Mesodermal cell (in vitro differentiated cells): ENCODE measurements at regions not wholly inside any gene's neighbourhood (a gene's known extent, or its start where the extent isn't known, plus 50 kb on each side); places are given as distances from the start of the nearest gene placed in this dataset.
"Not testable (repeated sequence)": the region's sequence is repeated elsewhere in the genome, so short reads cannot be mapped to it uniquely, and the experiment has no call there.

ENCODE experiments used
- H3K27ac ChIP-seq: 2 replicates; pipeline ENCODE4 v1.7.0; 2013; ENCODE audit warnings: mild to moderate bottlenecking, low read depth, low read length, moderate library complexity; ENCODE audit not compliant: severe bottlenecking
- H3K36me3 ChIP-seq: 2 replicates; pipeline ENCODE4 v1.7.1; 2013; ENCODE audit warnings: mild to moderate bottlenecking, low read length, moderate library complexity; ENCODE audit not compliant: control insufficient read depth, insufficient read depth
- H3K4me1 ChIP-seq: one replicate; pipeline ENCODE4 v1.7.1; 2013; ENCODE audit warnings: mild to moderate bottlenecking, low read length; ENCODE audit not compliant: insufficient read depth, control insufficient read depth, poor library complexity, severe bottlenecking
- H3K4me3 ChIP-seq: 2 replicates; pipeline ENCODE4 v1.7.0; 2013; ENCODE audit warnings: low read length, control low read depth, mild to moderate bottlenecking; ENCODE audit not compliant: insufficient read depth, poor library complexity, severe bottlenecking; ENCODE audit errors: extremely low read depth
- H3K9me3 ChIP-seq: 2 replicates; pipeline ENCODE4 v1.7.1; 2013; ENCODE audit warnings: mild to moderate bottlenecking, low read length, moderate library complexity; ENCODE audit not compliant: control insufficient read depth
- WGBS, 2 experiments: methylation state at CpG; one replicate each; pipeline ENCODE4 v1.1.5; 2013; ENCODE audit warnings: missing lambda C conversion rate in 2 of 2; ENCODE audit not compliant: insufficient coverage in 2 of 2; 5-methylcytosine and 5-hydroxymethylcytosine counted together

GRCh38 chr2:192952245-192952644, 757.5 kb upstream of the TMEFF2 start:
- Histone ChIP-seq H3K4me3 (no peak overlapping the region), H3K36me3 (no peaks in the 10 kb centered on the region), H3K27ac (no peak overlapping the region), H3K9me3 (no peaks in the 10 kb centered on the region), H3K4me1 (no peaks in the 10 kb centered on the region)
- WGBS, 2 experiments, result 83% methylated on average over 1 of the region's 2 CpGs; no CpG with 5 or more reads in 1 of the 2 experiments

GRCh38 chr2:192948316-192948715, 753.6 kb upstream of the TMEFF2 start:
- Histone ChIP-seq H3K36me3 (no peaks in the 10 kb centered on the region), H3K27ac (no peak overlapping the region), H3K4me1 (no peaks in the 10 kb centered on the region), H3K4me3 (no peak overlapping the region), H3K9me3 (no peaks in the 10 kb centered on the region)
- 86 to 88% methylated on average over 1 to 2 of the region's 3 CpGs for WGBS, 2 experiments

DNA sequence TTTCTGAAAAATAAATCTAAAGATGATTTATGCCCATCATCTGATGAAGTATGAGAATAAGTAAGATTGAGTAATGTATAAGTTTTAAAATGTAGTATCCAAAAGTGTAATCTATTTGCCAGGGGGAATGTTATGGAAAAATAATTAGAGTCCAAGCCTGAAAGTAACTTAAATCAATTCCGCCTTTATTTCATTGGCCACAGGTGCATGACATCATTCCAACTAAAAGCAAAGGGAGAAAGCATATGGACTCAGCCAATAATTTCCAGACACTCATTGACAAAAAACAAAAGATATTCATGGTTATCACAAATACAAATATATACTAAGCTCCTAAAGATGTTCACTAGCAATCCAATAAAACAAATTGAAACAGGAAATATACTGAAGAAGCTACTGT, 752.6 kb upstream of the TMEFF2 start:
- Histone ChIP-seq H3K9me3 (no peaks in the 10 kb centered on the region), H3K4me1 (no peaks in the 10 kb centered on the region), H3K4me3 (no peak overlapping the region), H3K27ac (no peak overlapping the region), H3K36me3 (no peaks in the 10 kb centered on the region)
- no CpG with 5 or more reads among the region's 1 CpG for WGBS, 2 experiments

GRCh38 chr2:192940767-192941166, 746.0 kb upstream of the TMEFF2 start:
- H3K27ac ChIP-seq, result no peak overlapping the region
- H3K36me3 ChIP-seq, result no peaks in the 10 kb centered on the region
- no peaks in the 10 kb centered on the region for H3K9me3 ChIP-seq
- H3K4me1 ChIP-seq, result no peaks in the 10 kb centered on the region
- H3K4me3 ChIP-seq, result no peak overlapping the region
- no CpG with 5 or more reads among the region's 1 CpG for WGBS, 2 experiments

DNA sequence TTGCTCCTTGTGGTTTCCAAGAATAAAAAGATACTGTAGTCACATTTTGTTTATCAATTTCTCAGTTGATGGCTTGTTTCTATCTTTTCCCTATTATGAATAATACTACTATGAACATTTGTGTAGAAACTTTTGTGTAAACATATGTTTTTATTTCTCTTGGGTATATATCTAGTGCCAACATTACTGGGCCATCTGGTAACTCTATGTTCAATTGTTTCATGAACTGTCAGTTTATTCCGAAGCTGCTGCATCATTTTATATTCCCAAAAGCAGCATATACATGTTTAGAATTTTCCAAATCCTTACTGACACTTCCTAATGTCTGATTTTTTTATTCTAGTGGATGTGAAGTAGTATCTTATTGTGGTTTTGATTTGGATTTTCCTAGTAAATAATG, 737.6 kb upstream of the TMEFF2 start:
- no peaks in the 10 kb centered on the region for H3K36me3 ChIP-seq
- no peaks in the 10 kb centered on the region for H3K9me3 ChIP-seq
- H3K27ac ChIP-seq, result no peak overlapping the region
- H3K4me1 ChIP-seq, result no peaks in the 10 kb centered on the region
- no CpG with 5 or more reads among the region's 1 CpG for WGBS, 2 experiments
- no peak overlapping the region for H3K4me3 ChIP-seq

DNA sequence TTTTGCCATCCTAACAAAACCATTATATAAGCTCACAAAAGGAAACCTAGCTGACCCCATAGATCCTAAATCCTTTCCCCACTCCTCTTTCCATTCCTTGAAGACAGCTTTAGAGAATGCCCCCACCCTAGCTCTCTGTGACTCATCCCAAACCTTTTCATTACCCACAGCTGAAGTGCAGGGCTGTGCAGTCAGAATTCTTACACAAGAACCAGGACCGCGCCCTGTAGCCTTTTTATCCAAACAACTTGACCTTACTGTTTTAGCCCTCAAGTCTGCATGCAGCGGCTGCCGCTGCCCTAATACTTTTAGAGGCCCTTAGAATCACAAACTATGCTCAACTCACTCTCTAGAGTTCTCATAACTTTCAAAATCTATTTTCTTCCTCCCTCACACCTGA, 726.9 kb upstream of the TMEFF2 start:
- 87 to 94% methylated on average over 2 to 4 of the region's 4 CpGs for WGBS, 2 experiments
- not testable (repeated sequence) for H3K9me3 ChIP-seq

GRCh38 chr2:192901446-192901845, 706.7 kb upstream of the TMEFF2 start:
- no peaks in the 10 kb centered on the region for H3K4me1 ChIP-seq
- no peak overlapping the region for H3K4me3 ChIP-seq
- no peak overlapping the region for H3K27ac ChIP-seq
- H3K36me3 ChIP-seq, result no peaks in the 10 kb centered on the region
- H3K9me3 ChIP-seq, result no peaks in the 10 kb centered on the region

More for the DNA sequence above, 726.9 kb upstream of the TMEFF2 start:
- H3K27ac ChIP-seq, H3K4me1 ChIP-seq, H3K4me3 ChIP-seq, H3K36me3 ChIP-seq: not testable (repeated sequence)

DNA sequence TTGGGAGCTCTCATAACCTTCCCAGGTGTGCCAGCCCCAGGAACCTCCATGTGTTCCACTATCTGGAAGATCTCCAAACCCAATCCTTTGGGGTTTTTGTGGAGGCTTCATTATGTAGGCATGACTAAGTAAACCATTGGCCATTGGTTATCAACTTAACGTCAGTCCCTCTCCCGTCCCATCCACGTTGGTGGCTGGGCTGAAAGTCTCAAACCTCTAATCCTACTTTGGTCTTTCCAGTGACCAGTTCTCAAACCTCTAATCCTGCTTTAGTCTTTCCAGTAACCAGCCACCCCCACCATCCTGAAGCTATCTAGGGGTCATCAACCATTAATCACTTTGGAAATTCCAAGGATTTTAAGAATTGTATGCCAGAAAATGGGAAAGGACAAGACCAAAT, 704.7 kb upstream of the TMEFF2 start:
- 81% methylated on average over 3 of the region's 3 CpGs; no CpG with 5 or more reads in 1 of the 2 experiments for WGBS, 2 experiments
- no peaks in the 10 kb centered on the region for H3K36me3 ChIP-seq
- no peak overlapping the region for H3K27ac ChIP-seq
- H3K4me3 ChIP-seq, result no peak overlapping the region
- no peaks in the 10 kb centered on the region for H3K4me1 ChIP-seq
- no peaks in the 10 kb centered on the region for H3K9me3 ChIP-seq

DNA sequence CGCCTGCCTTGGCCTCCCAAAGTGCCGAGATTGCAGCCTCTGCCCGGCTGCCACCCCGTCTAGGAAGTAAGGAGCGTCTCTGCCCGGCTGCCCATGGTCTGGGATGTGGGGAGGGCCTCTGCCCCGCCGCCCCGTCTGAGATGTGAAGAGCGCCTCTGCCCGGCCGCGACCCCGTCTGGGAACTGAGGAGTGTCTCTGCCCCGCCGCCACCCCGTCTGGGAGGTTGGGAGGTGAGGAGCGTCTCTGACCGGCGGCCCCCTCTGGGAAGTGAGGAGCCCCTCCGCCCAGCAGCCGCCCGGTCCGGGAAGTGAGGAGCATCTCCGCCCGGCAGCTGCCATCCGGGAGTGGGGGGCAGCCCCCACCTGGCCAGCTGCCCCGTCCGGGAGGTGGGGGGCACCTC, 699.2 kb upstream of the TMEFF2 start:
- H3K9me3 ChIP-seq, H3K36me3 ChIP-seq, H3K4me1 ChIP-seq, H3K27ac ChIP-seq, H3K4me3 ChIP-seq: not testable (repeated sequence)
- WGBS, 2 experiments, result 93 to 98% methylated on average over 9 to 16 of the region's 29 CpGs

DNA sequence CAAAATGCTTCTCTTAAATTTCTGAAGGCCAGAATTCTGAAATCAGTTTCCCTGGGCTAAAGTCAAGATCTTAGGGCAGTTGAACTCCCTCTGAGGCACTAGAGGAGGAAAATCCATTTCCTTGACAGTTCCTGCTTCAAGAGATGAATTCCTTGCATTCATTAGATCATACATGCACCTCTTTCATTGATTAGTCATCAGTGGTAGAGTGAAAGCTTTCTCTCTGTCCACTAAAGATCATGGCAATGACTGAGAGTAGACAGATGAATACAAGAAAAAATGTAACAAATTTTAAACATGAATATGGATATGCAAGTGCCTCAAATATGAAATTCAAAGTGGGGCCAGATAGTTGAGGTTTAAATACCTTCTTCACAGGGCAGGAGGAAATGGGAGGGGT, 693.4 kb upstream of the TMEFF2 start:
- no peaks in the 10 kb centered on the region for H3K36me3 ChIP-seq
- no peak overlapping the region for H3K4me3 ChIP-seq
- no peak overlapping the region for H3K27ac ChIP-seq
- H3K9me3 ChIP-seq, result no peaks in the 10 kb centered on the region
- H3K4me1 ChIP-seq, result peaks cover 5% of the 10 kb centered on the region

- Histone ChIP-seq H3K4me1 (peaks cover 5% of the 10 kb centered on the region), H3K27ac (no peak overlapping the region), H3K36me3 (no peaks in the 10 kb centered on the region), H3K4me3 (no peak overlapping the region), H3K9me3 (no peaks in the 10 kb centered on the region)
- WGBS, 2 experiments, result no CpG with 5 or more reads among the region's 1 CpG
Observed at GRCh38 chr2:192887337-192887736, 692.6 kb upstream of the TMEFF2 start.

DNA sequence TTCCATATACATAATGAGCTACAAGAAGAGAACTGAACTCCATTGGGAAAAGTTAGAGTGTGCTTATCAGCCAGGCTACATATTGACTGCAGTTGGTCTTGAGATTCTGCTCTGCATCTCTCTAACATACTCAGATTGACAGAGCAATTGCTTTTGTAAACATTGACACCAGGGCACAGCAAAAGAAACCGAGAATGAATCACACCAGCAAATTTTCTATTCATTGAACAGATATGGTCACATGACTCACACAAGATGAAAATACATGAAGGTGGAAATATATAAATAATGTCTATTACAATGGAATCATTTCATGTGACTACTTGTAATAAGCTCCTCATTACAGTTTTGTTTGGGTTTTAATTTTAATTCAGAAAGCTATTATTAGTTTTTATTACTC, 691.9 kb upstream of the TMEFF2 start:
- no peak overlapping the region for H3K27ac ChIP-seq
- no CpG with 5 or more reads among the region's 1 CpG for WGBS, 2 experiments
- no peak overlapping the region for H3K4me3 ChIP-seq
- no peaks in the 10 kb centered on the region for H3K36me3 ChIP-seq
- H3K4me1 ChIP-seq, result peaks cover 5% of the 10 kb centered on the region
- H3K9me3 ChIP-seq, result no peaks in the 10 kb centered on the region
